SK-N-SH treated with all-trans-retinoic acid at 6 μM for 48 hours (cell line): ENCODE measurements at regions not wholly inside any gene's neighbourhood (a gene's known extent, or its start where the extent isn't known, plus 50 kb on each side); places are given as distances from the start of the nearest gene placed in this dataset.

ENCODE experiments used
- ARNTL ChIP-seq: fragments of 450-650 bp; formaldehyde crosslinking; IDR thresholded peaks from 2 replicates; pipeline ENCODE4 v1.5.0; 2020; ENCODE audit warnings: low read depth, mild to moderate bottlenecking, moderate library complexity, borderline replicate concordance
- CSDC2 ChIP-seq: fragments of 250-450 bp; sonication (Bioruptor Pico); IDR thresholded peaks from 2 replicates; pipeline ENCODE4 v1.5.0; 2020; ENCODE audit warnings: mild to moderate bottlenecking, moderate library complexity
- OSR1 ChIP-seq: fragments of 250-450 bp; sonication (Bioruptor Pico); IDR thresholded peaks from 2 replicates; pipeline ENCODE4 v1.8.0; 2022; ENCODE audit warnings: moderate library complexity, mild to moderate bottlenecking, inconsistent platforms
- PPARA ChIP-seq: fragments of 250-450 bp; sonication (Bioruptor Pico); IDR thresholded peaks from 2 replicates; pipeline ENCODE4 v1.5.0; 2020; ENCODE audit warnings: mild to moderate bottlenecking, borderline replicate concordance
- TOX ChIP-seq: fragments of 250-450 bp; sonication (Bioruptor Pico); IDR thresholded peaks from 2 replicates; pipeline ENCODE4 v1.8.0; 2021; ENCODE audit warnings: mild to moderate bottlenecking, moderate library complexity, borderline replicate concordance
- ZFP3 ChIP-seq: fragments of 250-450 bp; sonication (Bioruptor Pico); IDR thresholded peaks from 2 replicates; pipeline ENCODE4 v1.5.0; 2020; ENCODE audit warnings: mild to moderate bottlenecking, moderate library complexity
- TF ChIP-seq, protein P1 (sequence below): fragments of 250-450 bp; sonication (Bioruptor Pico); IDR thresholded peaks from 2 replicates; pipeline ENCODE4 v1.8.0; 2020; ENCODE audit warnings: mild to moderate bottlenecking, moderate library complexity, borderline replicate concordance
- TF ChIP-seq, protein P2 (sequence below): fragments of 250-450 bp; sonication (Bioruptor Pico); IDR thresholded peaks from 2 replicates; pipeline ENCODE4 v1.8.0; 2021; ENCODE audit warnings: low read depth, mild to moderate bottlenecking, moderate library complexity, borderline replicate concordance
- TF ChIP-seq, protein P3 (sequence below): fragments of 250-450 bp; sonication (Bioruptor Pico); IDR thresholded peaks from 2 replicates; pipeline ENCODE4 v1.5.1; 2020; ENCODE audit warnings: low read depth, mild to moderate bottlenecking, moderate library complexity
- TF ChIP-seq, protein P4 (sequence below): fragments of 250-450 bp; sonication (Bioruptor Pico); IDR thresholded peaks from 2 replicates; pipeline ENCODE4 v1.5.0; 2020; ENCODE audit warnings: mild to moderate bottlenecking, moderate library complexity

DNA sequence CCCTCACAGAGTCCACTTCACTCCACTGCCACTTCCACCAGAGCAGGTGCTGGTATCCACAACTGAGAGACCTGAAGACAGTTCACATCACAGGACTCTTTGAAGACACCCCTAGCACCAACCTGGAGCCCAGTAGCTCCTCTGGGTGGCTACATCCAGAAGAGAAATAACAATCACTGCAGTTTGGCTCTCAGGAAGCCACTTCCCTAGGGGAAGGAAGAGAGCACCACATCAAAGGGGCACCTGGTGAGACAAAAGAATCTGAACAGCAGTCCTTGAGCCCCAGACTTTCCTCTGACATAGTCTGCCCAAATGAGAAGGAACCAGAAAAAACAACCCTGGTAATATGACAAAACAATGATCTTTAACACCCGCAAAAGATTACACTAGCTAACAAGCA lies 113.2 kb downstream of the TENT5C start:
- no peak for TF ChIP-seq OSR1 (CRISPR knock-in tag)
- TF ChIP-seq CSDC2 (CRISPR knock-in tag) = no peak
- TF ChIP-seq TOX (CRISPR knock-in tag) = no peak
- TF ChIP-seq, protein P1, sequence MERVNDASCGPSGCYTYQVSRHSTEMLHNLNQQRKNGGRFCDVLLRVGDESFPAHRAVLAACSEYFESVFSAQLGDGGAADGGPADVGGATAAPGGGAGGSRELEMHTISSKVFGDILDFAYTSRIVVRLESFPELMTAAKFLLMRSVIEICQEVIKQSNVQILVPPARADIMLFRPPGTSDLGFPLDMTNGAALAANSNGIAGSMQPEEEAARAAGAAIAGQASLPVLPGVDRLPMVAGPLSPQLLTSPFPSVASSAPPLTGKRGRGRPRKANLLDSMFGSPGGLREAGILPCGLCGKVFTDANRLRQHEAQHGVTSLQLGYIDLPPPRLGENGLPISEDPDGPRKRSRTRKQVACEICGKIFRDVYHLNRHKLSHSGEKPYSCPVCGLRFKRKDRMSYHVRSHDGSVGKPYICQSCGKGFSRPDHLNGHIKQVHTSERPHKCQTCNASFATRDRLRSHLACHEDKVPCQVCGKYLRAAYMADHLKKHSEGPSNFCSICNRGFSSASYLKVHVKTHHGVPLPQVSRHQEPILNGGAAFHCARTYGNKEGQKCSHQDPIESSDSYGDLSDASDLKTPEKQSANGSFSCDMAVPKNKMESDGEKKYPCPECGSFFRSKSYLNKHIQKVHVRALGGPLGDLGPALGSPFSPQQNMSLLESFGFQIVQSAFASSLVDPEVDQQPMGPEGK = no peak
- TF ChIP-seq, protein P2, sequence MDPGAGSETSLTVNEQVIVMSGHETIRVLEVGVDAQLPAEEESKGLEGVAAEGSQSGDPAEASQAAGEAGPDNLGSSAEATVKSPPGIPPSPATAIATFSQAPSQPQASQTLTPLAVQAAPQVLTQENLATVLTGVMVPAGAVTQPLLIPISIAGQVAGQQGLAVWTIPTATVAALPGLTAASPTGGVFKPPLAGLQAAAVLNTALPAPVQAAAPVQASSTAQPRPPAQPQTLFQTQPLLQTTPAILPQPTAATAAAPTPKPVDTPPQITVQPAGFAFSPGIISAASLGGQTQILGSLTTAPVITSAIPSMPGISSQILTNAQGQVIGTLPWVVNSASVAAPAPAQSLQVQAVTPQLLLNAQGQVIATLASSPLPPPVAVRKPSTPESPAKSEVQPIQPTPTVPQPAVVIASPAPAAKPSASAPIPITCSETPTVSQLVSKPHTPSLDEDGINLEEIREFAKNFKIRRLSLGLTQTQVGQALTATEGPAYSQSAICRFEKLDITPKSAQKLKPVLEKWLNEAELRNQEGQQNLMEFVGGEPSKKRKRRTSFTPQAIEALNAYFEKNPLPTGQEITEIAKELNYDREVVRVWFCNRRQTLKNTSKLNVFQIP = no peak
- no peak for TF ChIP-seq ARNTL (CRISPR knock-in tag)
- TF ChIP-seq PPARA (CRISPR knock-in tag) = no peak
- no peak for TF ChIP-seq ZFP3 (CRISPR knock-in tag)
- TF ChIP-seq, protein P3, sequence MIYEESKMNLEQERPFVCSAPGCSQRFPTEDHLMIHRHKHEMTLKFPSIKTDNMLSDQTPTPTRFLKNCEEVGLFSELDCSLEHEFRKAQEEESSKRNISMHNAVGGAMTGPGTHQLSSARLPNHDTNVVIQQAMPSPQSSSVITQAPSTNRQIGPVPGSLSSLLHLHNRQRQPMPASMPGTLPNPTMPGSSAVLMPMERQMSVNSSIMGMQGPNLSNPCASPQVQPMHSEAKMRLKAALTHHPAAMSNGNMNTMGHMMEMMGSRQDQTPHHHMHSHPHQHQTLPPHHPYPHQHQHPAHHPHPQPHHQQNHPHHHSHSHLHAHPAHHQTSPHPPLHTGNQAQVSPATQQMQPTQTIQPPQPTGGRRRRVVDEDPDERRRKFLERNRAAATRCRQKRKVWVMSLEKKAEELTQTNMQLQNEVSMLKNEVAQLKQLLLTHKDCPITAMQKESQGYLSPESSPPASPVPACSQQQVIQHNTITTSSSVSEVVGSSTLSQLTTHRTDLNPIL = no peak
- TF ChIP-seq, protein P4, sequence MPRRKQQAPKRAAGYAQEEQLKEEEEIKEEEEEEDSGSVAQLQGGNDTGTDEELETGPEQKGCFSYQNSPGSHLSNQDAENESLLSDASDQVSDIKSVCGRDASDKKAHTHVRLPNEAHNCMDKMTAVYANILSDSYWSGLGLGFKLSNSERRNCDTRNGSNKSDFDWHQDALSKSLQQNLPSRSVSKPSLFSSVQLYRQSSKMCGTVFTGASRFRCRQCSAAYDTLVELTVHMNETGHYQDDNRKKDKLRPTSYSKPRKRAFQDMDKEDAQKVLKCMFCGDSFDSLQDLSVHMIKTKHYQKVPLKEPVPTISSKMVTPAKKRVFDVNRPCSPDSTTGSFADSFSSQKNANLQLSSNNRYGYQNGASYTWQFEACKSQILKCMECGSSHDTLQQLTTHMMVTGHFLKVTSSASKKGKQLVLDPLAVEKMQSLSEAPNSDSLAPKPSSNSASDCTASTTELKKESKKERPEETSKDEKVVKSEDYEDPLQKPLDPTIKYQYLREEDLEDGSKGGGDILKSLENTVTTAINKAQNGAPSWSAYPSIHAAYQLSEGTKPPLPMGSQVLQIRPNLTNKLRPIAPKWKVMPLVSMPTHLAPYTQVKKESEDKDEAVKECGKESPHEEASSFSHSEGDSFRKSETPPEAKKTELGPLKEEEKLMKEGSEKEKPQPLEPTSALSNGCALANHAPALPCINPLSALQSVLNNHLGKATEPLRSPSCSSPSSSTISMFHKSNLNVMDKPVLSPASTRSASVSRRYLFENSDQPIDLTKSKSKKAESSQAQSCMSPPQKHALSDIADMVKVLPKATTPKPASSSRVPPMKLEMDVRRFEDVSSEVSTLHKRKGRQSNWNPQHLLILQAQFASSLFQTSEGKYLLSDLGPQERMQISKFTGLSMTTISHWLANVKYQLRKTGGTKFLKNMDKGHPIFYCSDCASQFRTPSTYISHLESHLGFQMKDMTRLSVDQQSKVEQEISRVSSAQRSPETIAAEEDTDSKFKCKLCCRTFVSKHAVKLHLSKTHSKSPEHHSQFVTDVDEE (CRISPR knock-in tag) = no peak
